HG03045 (cell line): ENCODE measurements at regions not wholly inside any gene's neighbourhood (a gene's known extent, or its start where the extent isn't known, plus 50 kb on each side); places are given as distances from the start of the nearest gene placed in this dataset.

Source experiments
- ATAC-seq: cut with Tn5 transposase; IDR thresholded peaks from one replicate; pipeline ENCODE4 v1.9.1; 2021; ENCODE audit warnings: mild to moderate bottlenecking, moderate library complexity; ENCODE audit not compliant: unreplicated experiment

DNA sequence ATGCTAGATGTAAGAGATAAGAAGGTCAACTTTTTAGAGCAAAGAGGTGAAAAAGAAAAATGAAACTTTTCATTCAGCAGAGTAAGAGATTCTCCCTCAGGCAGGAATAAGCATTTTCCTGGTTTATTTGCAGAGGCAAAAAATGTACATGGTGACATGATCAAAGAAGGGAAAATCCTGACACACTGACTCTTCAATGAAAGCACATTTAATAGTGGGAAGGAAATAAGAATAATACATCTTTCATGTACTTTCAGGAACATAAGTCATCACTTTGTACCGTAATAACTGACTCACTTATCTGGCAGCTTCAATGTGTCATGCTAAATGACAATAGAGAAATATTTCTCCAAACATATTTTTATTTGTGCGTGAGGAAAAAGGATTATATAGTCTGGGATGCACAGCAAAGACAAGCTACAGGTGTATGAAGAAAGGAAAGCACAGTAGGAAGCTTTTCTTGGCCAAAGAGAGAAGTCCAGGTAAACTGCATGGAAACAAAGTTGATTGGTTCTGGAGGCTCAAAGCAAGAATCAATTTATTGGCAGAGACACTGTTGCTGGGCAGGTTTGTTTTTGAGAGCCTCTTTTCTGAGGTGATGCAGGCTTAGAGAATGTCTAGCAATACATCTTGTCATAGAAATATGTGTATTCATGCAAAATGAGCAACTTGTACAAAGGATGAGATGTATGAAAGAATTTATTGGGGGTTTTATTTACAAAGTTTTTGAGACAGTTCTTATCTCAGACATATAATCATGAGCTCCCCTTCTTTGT lies 1409.0 kb downstream of the PLA2G4A start:
- ATAC-seq, result no peak

DNA sequence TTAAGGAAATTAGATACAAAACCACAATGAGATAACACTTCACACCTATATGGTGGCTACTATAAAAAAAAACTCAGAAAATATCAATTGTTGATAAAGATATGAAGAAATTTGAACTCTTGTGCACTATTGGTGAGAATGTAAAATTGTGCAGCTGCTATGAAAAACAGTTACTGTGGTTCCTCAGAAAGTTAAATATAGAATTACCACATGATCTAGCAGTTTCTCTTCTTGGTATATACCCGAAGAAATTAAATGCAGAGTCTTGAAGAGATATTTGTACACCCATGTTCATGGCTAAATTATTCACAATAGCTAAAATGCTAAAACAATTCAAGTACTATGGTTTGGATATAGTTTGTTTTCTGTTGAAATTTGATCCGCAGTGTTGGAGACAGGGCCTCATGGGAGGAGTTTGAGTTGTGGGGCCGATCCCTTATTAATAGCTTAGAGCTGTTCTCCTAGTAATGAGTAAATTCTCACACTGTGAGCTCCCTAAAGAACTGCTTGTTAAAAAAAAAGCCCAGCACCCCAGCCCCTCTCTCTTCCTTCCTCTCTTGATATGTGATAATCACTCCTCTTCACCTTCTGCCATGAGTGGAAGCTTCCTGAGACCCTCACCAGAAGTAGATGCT lies 1412.1 kb downstream of the PLA2G4A start:
- ATAC-seq, result no peak

GRCh38 chr1:188241629-188242028 lies 1412.9 kb downstream of the PLA2G4A start:
- no peak for ATAC-seq

- no peak for ATAC-seq
Measured at GRCh38 chr1:188243456-188243855, 1414.7 kb downstream of the PLA2G4A start.

- no peak for ATAC-seq
Measured at GRCh38 chr1:188244681-188245080, 1415.9 kb downstream of the PLA2G4A start.

GRCh38 chr1:188247255-188247654 lies 1418.5 kb downstream of the PLA2G4A start:
- no peak for ATAC-seq

- ATAC-seq, result no peak
Measured at GRCh38 chr1:188249811-188250210, 1421.1 kb downstream of the PLA2G4A start.

DNA sequence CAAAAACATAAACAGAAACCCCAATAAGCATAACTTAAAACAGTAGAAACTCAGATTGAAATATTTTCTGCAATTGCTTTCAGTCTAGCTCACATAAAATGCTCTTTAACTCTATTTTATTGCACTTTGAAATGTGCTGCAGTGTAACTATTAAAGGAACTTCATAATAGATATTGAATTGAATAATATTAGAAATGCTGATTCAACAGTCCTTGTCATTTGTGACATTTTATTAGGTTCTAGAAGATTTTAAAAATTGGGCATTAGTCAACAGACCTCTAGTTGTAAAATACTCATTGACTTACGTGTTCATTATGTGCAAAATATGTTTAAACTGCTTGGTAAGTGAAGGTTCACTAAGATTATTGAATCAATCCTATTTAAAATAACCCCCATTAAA lies 1422.3 kb downstream of the PLA2G4A start:
- no peak for ATAC-seq

- no peak for ATAC-seq
Measured at GRCh38 chr1:188261849-188262248, 1433.1 kb downstream of the PLA2G4A start.

DNA sequence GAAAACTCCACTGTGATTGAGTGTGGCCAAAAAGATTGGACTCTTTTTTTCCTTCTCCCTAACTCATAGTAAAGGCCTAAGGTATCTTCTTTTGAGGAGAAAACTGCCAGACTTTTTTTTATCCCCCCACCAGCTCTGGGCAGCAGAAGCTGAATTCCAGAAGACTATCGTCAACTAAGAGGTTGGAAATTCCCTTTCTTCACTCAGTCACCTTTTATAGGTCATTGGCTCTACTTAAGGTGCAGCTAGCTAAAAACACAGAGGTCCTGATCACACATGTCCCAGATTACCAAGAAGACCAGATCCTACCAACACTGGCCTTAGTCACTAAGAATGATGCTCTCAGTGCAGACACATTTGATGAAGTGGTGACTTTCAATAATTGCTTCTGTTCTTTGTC lies 1441.2 kb downstream of the PLA2G4A start:
- ATAC-seq, result no peak

GRCh38 chr1:188270497-188270896 lies 1441.7 kb downstream of the PLA2G4A start:
- no peak for ATAC-seq

DNA sequence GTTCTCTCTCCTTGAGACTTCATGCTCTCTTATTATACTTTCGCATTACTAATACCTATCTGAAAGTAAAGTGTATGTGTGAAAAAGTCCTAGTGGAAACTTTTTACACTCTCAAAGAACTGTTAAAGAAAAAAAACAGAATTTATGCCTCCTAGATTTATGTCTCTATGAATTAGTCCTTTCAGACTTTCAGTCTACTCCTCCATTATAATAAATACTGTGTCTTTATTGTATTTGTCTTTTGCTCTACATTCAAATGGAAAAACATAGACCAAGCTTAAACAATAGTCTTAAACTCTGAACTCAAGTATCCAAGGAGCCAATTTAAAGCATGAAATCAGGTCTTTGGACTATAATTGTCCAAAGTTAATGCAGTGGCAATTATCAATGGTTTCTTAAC lies 1449.0 kb downstream of the PLA2G4A start:
- no peak for ATAC-seq

DNA sequence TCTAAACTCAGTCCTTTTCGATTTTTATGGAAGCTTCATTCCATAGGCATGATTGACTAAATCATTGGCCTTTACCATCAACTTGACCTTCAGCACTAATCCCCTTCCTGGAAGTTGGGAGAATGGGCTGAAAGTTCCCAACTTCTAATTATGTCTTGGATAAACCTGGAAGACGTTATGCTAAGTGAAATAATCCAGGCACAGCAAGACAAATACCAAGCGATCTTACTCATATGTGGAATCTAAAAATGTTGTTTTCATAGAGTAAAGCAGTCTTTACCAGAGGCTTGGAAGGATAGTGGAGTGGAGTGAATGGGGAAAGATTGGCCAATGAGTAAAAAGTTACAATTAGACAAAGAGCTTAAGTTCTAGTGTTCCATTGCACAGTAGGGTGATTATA lies 1453.2 kb downstream of the PLA2G4A start:
- no peak for ATAC-seq

DNA sequence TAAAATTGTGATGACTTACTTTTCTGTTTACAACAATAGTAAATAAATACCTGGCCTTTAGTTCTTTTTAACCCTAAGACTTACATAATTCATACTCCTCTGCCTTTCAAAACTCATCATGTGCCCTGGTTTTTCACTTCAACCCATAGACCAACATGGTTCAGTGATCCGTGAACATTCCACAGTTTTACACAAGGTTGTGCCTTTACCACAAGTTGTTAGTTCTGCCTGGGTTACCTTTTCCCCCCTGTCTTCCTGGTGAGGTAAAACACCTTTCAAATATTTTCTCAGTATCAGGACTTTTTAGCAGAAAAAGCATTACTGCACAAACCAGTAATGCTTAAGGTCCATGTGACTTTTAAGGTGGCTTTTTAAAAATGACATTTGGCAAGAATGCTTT lies 1466.4 kb downstream of the PLA2G4A start:
- ATAC-seq, result no peak

GRCh38 chr1:188302746-188303145 lies 1474.0 kb downstream of the PLA2G4A start:
- no peak for ATAC-seq

- ATAC-seq, result no peak
Measured at GRCh38 chr1:188314557-188315137, 1485.9 kb downstream of the PLA2G4A start.

DNA sequence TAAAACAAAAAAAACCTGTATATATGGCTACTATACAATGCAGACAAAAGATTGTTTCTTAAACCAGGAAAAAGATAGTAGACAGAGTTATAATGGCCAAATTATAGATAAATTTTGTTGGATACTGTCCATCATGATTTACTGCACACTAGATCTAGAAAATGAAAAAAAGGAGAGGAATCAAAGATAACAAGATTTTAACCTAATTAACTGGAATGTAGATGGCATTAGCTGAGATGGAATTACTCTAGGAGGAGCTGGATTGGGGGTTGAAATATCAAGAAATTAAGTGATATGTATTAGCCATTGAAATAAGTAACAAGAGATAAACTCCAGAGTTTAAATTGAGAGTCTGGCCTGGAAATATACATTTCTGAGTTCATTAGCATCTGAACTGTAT lies 1489.1 kb downstream of the PLA2G4A start:
- ATAC-seq, result no peak

DNA sequence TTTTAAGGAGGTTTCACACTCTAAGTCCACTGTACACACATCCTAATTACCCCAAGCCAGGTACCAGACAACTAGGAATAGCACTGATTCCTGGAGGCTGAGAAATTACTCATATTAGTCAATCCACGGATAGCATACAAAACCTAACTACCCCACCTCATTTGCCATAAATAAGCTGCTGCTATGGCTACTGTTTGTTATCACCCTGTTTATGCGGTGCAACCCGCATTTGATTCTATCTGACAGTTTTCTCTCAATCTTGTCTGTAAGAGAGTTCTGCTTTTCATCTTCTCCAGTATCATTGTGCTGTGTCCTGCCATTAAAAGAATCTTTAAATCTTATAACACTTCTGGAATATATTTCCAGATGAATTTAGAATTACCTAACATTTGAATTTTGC lies 1496.5 kb downstream of the PLA2G4A start:
- ATAC-seq, result no peak

- ATAC-seq, result no peak
Measured at GRCh38 chr1:188343914-188344313, 1515.2 kb downstream of the PLA2G4A start.

- no peak for ATAC-seq
Measured at GRCh38 chr1:188350104-188350503, 1521.4 kb downstream of the PLA2G4A start.

- ATAC-seq, result no peak
Measured at GRCh38 chr1:188355082-188355481, 1526.3 kb downstream of the PLA2G4A start.

DNA sequence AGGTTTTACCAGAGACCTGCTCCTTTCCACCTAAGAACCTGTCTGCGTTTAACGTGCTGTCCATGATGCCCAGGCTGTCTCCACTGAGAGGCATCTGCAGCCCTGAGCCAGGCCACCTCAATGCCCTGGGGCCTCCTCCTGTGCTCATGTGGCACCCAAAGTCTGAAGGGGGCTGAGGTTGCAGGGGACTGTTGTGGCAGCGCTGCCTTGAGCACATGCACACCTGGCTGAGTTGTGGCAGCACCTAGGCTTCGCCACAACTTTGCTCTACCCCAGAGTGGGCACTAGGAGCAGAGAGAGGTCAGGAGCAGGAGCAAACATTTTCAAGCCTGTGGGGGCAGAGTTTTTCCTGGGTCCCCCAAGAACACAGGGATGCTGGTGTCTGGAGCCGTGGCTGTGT lies 1527.1 kb downstream of the PLA2G4A start:
- ATAC-seq, result no peak
